ENCODE measurements at regions not wholly inside any gene's neighbourhood (a gene's known extent, or its start where the extent isn't known, plus 50 kb on each side); places are given as distances from the start of the nearest gene placed in this dataset.

GRCh38 chr11:26244207-26244606, 87.7 kb upstream of the ANO3 start:
- DNase-seq (ENCODE audit: low spot score): no peak

GRCh38 chr11:26245046-26245445, 86.9 kb upstream of the ANO3 start:
- DNase-seq (ENCODE audit: low spot score): no peak

- no peak for DNase-seq (ENCODE audit: low spot score)
These were observed 84.6 kb upstream of the ANO3 start for GRCh38 chr11:26247340-26247739.

GRCh38 chr11:26248661-26249060, 83.3 kb upstream of the ANO3 start:
- no peak for DNase-seq (ENCODE audit: low spot score)

GRCh38 chr11:26254378-26254777, 77.6 kb upstream of the ANO3 start:
- no peak for DNase-seq (ENCODE audit: low spot score)

- no peak for DNase-seq (ENCODE audit: low spot score)
These were observed 68.2 kb upstream of the ANO3 start for GRCh38 chr11:26263769-26264168.

- no peak for DNase-seq (ENCODE audit: low spot score)
These were observed 67.7 kb upstream of the ANO3 start for GRCh38 chr11:26264266-26264665.

- DNase-seq (ENCODE audit: low spot score): no peak
These were observed 62.8 kb upstream of the ANO3 start for GRCh38 chr11:26268980-26269660.

GRCh38 chr11:26271666-26272065, 60.3 kb upstream of the ANO3 start:
- DNase-seq (ENCODE audit: low spot score): no peak

GRCh38 chr11:26276798-26277424, 55.0 kb upstream of the ANO3 start:
- no peak for DNase-seq (ENCODE audit: low spot score)

GRCh38 chr11:26278354-26278753, 53.6 kb upstream of the ANO3 start:
- no peak for DNase-seq (ENCODE audit: low spot score)

All from left forelimb (tissue), 1 donor.